GM19438 (cell line): ENCODE measurements at regions not wholly inside any gene's neighbourhood (a gene's known extent, or its start where the extent isn't known, plus 50 kb on each side); places are given as distances from the start of the nearest gene placed in this dataset.
"Not testable (repeated sequence)": the region's sequence is repeated elsewhere in the genome, so short reads cannot be mapped to it uniquely, and the experiment has no call there.

Source experiments
- ATAC-seq: cut with Tn5 transposase; IDR thresholded peaks from one replicate; pipeline ENCODE4 v1.9.1; 2021; ENCODE audit warnings: low read depth; ENCODE audit not compliant: unreplicated experiment

- ATAC-seq, result no peak
Observed at GRCh38 chr5:135185481-135186065, 151.5 kb upstream of the PITX1 start.

GRCh38 chr5:135184646-135185045 is 150.6 kb upstream of the PITX1 start:
- no peak for ATAC-seq

GRCh38 chr5:135183464-135183863 is 149.4 kb upstream of the PITX1 start:
- no peak for ATAC-seq

GRCh38 chr5:135182675-135183074 is 148.6 kb upstream of the PITX1 start:
- no peak for ATAC-seq

GRCh38 chr5:135181653-135182052 is 147.6 kb upstream of the PITX1 start:
- ATAC-seq, result no peak

GRCh38 chr5:135179308-135179980 is 145.4 kb upstream of the PITX1 start:
- no peak for ATAC-seq

GRCh38 chr5:135178476-135179155 is 144.6 kb upstream of the PITX1 start:
- ATAC-seq, result no peak

- no peak for ATAC-seq
Observed at GRCh38 chr5:135177591-135177990, 143.6 kb upstream of the PITX1 start.

- no peak for ATAC-seq
Observed at GRCh38 chr5:135176991-135177390, 143.0 kb upstream of the PITX1 start.

- ATAC-seq, result no peak
Observed at GRCh38 chr5:135174315-135175096, 140.5 kb upstream of the PITX1 start.

- no peak for ATAC-seq
Observed at GRCh38 chr5:135173662-135174290, 139.7 kb upstream of the PITX1 start.

- no peak for ATAC-seq
Observed at GRCh38 chr5:135172718-135173117, 138.7 kb upstream of the PITX1 start.

- ATAC-seq, result no peak
Observed at GRCh38 chr5:135171336-135171735, 137.3 kb upstream of the PITX1 start.

- ATAC-seq, result no peak
Observed at GRCh38 chr5:135170500-135170899, 136.5 kb upstream of the PITX1 start.

GRCh38 chr5:135169753-135170152 is 135.7 kb upstream of the PITX1 start:
- ATAC-seq, result no peak

- ATAC-seq, result no peak
Observed at GRCh38 chr5:135167634-135168033, 133.6 kb upstream of the PITX1 start.

- ATAC-seq, result not testable (repeated sequence)
Observed at GRCh38 chr5:135164873-135165614, 131.0 kb upstream of the PITX1 start.

GRCh38 chr5:135163964-135164363 is 129.9 kb upstream of the PITX1 start:
- ATAC-seq, result no peak

- ATAC-seq, result no peak
Observed at GRCh38 chr5:135163391-135163790, 129.4 kb upstream of the PITX1 start.

GRCh38 chr5:135162661-135163265 is 128.7 kb upstream of the PITX1 start:
- ATAC-seq, result no peak
